Thoracic aorta (tissue), 2 donors: ENCODE measurements at regions not wholly inside any gene's neighbourhood (a gene's known extent, or its start where the extent isn't known, plus 50 kb on each side); places are given as distances from the start of the nearest gene placed in this dataset.

Experiments used
- ATAC-seq: fragments of 150-250 bp; one replicate; pipeline ENCODE4 v1.8.0; 2017; ENCODE audit warnings: low read depth; ENCODE audit not compliant: insufficient number of reproducible peaks, low FRiP score
- DNase-seq: peaks from one replicate; pipeline ENCODE4 v3.0.0-alpha.2; 2020; ENCODE audit warnings: low spot score
- H3K27ac ChIP-seq, 2 donors: fragments of 200-600 bp; sonication (generic); 1 replicate in 1 of 2; 2 replicates in 1 of 2; pipeline ENCODE4 v1.5.1; 2016; ENCODE audit warnings: mild to moderate bottlenecking in 2 of 2, moderate library complexity in 2 of 2
- H3K27me3 ChIP-seq: fragments of 200-600 bp; sonication (generic); replicated peaks from 2 replicates; pipeline ENCODE4 v1.6.0; 2016; ENCODE audit warnings: mild to moderate bottlenecking; ENCODE audit not compliant: insufficient read depth
- H3K36me3 ChIP-seq: fragments of 200-600 bp; sonication (generic); one replicate; pipeline ENCODE4 v1.5.1; 2016
- H3K4me1 ChIP-seq, 2 donors: fragments of 200-600 bp; sonication (generic); 1 replicate in 1 of 2; 2 replicates in 1 of 2; pipeline versions ENCODE4 v1.5.1 to v1.6.0; 2016; ENCODE audit warnings: low read depth in 2 of 2, mild to moderate bottlenecking in 1 of 2; ENCODE audit not compliant: control insufficient read depth in 1 of 2
- H3K4me3 ChIP-seq: fragments of 200-600 bp; sonication (generic); 2 replicates; pipeline ENCODE4 v1.5.1; 2016; ENCODE audit warnings: mild to moderate bottlenecking
- H3K9me3 ChIP-seq: fragments of 200-600 bp; sonication (generic); 2 replicates; pipeline ENCODE4 v1.5.1; 2016
- TF ChIP-seq, protein P1 (sequence below): fragments of 200-600 bp; sonication (generic); IDR thresholded peaks from one replicate; pipeline ENCODE4 v1.5.1; 2019; ENCODE audit warnings: antibody characterized with exemption

DNA sequence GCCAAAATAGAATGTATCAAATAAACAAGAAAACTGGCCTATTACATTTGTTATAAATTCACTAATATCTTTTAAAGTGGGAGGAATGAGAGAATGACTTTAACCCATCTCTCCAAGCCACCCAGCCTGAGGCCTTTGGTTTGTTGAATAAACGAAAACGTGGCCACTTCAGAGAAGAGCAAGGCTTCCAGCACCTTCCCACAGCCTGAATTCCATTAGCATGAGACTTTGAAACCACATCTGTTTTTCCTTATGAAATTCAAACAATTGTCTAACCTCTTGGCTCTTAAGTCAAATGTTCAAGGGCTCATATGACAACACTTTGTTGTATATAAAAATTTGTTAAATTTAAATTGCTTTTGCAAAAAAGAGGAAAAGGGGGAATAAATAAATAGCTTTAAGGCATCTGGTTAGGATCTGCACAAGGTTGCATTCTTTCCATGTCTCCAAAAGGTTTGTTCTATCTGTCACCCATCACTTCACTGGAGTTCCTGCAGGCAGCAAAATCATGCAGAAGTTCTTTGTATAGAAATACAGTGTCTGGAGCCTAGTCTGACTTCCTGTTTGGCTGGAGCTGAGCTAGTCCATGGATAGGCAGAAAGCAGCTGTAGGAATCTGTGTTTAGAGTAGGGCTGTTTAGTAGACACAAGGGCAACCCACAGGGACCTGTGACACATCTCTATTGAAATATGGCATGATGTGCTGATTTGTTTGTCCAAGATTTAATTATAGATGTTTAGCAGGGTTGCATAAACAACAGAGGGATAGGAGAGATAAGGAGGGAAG is 502.3 kb downstream of the KCTD12 start:
- Histone ChIP-seq H3K4me1 (peaks cover 4 to 13% of the 10 kb centered on the region in 2 donors), H3K36me3 (no peaks in the 10 kb centered on the region), H3K27ac (peak overlapping the region in 1 of 2 donors; percentile 24), H3K9me3 (no peaks in the 10 kb centered on the region), H3K27me3 (no peaks in the 10 kb centered on the region), H3K4me3 (no peak overlapping the region)
- DNase-seq (no peak), ATAC-seq (no peak)
- TF ChIP-seq, protein P1, sequence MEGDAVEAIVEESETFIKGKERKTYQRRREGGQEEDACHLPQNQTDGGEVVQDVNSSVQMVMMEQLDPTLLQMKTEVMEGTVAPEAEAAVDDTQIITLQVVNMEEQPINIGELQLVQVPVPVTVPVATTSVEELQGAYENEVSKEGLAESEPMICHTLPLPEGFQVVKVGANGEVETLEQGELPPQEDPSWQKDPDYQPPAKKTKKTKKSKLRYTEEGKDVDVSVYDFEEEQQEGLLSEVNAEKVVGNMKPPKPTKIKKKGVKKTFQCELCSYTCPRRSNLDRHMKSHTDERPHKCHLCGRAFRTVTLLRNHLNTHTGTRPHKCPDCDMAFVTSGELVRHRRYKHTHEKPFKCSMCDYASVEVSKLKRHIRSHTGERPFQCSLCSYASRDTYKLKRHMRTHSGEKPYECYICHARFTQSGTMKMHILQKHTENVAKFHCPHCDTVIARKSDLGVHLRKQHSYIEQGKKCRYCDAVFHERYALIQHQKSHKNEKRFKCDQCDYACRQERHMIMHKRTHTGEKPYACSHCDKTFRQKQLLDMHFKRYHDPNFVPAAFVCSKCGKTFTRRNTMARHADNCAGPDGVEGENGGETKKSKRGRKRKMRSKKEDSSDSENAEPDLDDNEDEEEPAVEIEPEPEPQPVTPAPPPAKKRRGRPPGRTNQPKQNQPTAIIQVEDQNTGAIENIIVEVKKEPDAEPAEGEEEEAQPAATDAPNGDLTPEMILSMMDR, result no peak

- ATAC-seq (no peak), DNase-seq (no peak)
- no peak overlapping the region for H3K27ac ChIP-seq
- H3K9me3 ChIP-seq, result no peaks in the 10 kb centered on the region
- peaks cover 4 to 13% of the 10 kb centered on the region in 2 donors for H3K4me1 ChIP-seq
- H3K27me3 ChIP-seq, result no peaks in the 10 kb centered on the region
- TF ChIP-seq, protein P1, result no peak
- H3K36me3 ChIP-seq, result no peaks in the 10 kb centered on the region
- H3K4me3 ChIP-seq, result no peak overlapping the region
Measured at GRCh38 chr13:76380446-76381065, 505.6 kb downstream of the KCTD12 start.

- Histone ChIP-seq H3K9me3 (no peaks in the 10 kb centered on the region), H3K4me3 (no peak overlapping the region), H3K36me3 (no peaks in the 10 kb centered on the region), H3K4me1 (peaks cover 4 to 13% of the 10 kb centered on the region in 2 donors), H3K27ac (no peak overlapping the region), H3K27me3 (no peaks in the 10 kb centered on the region)
- no peak for ATAC-seq
- DNase-seq, result no peak
- TF ChIP-seq, protein P1, result no peak
Measured at GRCh38 chr13:76379341-76380105, 506.7 kb downstream of the KCTD12 start.

DNA sequence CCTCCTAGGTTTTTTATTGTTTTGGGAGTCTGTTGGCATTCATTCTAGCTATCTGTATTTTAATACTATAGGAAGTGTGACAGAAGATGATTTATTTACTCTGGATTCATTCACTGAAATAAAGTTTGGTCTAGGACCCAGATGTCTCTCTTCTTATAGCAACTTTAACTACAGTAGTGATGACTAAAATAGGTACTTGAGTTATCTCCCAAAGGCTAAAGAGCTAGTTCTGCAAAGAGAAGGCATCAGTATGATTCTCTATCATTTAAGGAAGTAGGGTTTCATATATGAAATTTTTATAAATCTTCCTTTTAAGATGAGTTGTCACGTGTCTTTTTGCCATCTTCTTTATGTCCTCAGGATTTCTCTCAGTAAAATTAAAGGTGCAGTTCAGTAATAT is 507.4 kb downstream of the KCTD12 start:
- TF ChIP-seq, protein P1, result no peak
- ATAC-seq (no peak), DNase-seq (no peak)
- Histone ChIP-seq H3K9me3 (no peaks in the 10 kb centered on the region), H3K4me3 (no peak overlapping the region), H3K27me3 (no peaks in the 10 kb centered on the region), H3K36me3 (no peaks in the 10 kb centered on the region), H3K4me1 (peaks cover 0 to 6% of the 10 kb centered on the region in 2 donors), H3K27ac (no peak overlapping the region)

DNA sequence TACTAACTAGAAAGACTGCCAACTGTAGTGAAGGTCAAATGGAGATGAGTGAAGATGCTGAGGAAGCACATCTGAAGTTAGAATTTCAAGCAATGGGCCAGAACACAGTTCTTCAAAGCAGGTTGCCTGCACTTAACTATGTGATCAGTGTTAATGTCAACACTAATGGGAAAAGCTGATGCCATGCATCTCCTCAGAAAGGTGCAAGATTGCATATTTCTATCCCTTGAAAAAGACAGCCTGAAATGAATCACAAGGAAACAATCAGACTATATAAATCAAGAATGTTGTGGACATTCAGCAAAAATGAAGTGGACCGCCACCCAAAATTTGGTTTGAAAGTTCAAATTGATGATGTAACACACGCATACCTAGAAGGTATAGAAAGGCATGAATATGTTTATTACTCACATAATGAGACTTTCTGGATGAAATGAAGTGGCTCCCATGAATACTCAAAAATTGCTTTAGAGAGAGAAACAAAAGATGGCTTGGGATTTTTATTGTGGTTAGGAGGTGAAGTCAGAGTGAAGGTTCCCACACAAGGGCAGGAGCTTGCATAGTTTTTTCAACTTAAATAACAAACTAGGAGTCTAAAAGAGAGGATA is 522.4 kb downstream of the KCTD12 start:
- ATAC-seq, result no peak
- TF ChIP-seq, protein P1, result no peak
- no peaks in the 10 kb centered on the region for H3K9me3 ChIP-seq

More for the DNA sequence above, 522.4 kb downstream of the KCTD12 start:
- Histone ChIP-seq H3K4me3 (no peak overlapping the region), H3K27me3 (no peaks in the 10 kb centered on the region), H3K4me1 (no peaks in the 10 kb centered on the region), H3K36me3 (no peaks in the 10 kb centered on the region), H3K27ac (no peak overlapping the region)
- no peak for DNase-seq
